Esophagus squamous epithelium (tissue), 4 donors: ENCODE measurements at regions not wholly inside any gene's neighbourhood (a gene's known extent, or its start where the extent isn't known, plus 50 kb on each side); places are given as distances from the start of the nearest gene placed in this dataset.

Experiments used
- POLR2A ChIP-seq, 4 donors: fragments of 450-650 bp; IDR thresholded peaks; one replicate each; pipeline ENCODE4 v1.6.1; 2017; ENCODE audit warnings: antibody characterized with exemption in 4 of 4, mild to moderate bottlenecking in 4 of 4, moderate library complexity in 3 of 4
- TF ChIP-seq, protein P1 (sequence below), 6 experiments: fragments of 450-650 bp in 4 of 6; fragments of 200-600 bp in 2 of 6; sonication (generic) in 2 of 6; IDR thresholded peaks; one replicate each; pipeline ENCODE4 v1.5.1; 2016 to 2019; ENCODE audit warnings: antibody characterized with exemption in 6 of 6, mild to moderate bottlenecking in 4 of 6, moderate library complexity in 4 of 6

DNA sequence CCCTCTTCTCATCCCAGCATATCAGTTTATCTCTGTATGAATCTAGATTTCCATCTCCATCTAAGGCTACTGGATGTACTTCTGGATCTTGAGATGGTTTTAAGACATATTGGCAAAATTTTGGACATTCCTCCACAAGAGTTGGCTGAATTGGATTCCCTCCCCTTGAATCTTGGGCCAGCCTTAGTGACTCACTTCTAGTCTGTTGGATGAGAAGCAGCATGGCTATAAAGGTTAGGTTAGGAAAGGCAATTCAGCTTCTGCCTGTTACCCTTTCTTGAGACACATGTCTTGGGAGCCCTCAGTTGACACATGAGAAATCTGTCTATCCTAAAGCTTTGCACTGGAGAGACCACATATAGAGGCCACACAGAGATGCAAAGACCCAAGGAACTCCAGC lies 73.0 kb upstream of the PGR start:
- TF ChIP-seq, protein P1, sequence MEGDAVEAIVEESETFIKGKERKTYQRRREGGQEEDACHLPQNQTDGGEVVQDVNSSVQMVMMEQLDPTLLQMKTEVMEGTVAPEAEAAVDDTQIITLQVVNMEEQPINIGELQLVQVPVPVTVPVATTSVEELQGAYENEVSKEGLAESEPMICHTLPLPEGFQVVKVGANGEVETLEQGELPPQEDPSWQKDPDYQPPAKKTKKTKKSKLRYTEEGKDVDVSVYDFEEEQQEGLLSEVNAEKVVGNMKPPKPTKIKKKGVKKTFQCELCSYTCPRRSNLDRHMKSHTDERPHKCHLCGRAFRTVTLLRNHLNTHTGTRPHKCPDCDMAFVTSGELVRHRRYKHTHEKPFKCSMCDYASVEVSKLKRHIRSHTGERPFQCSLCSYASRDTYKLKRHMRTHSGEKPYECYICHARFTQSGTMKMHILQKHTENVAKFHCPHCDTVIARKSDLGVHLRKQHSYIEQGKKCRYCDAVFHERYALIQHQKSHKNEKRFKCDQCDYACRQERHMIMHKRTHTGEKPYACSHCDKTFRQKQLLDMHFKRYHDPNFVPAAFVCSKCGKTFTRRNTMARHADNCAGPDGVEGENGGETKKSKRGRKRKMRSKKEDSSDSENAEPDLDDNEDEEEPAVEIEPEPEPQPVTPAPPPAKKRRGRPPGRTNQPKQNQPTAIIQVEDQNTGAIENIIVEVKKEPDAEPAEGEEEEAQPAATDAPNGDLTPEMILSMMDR (IDR thresholded peaks at IDR 0.05), result no peak
- TF ChIP-seq POLR2A (IDR thresholded peaks at IDR 0.05), result no peak
